ENCODE measurements at regions not wholly inside any gene's neighbourhood (a gene's known extent, or its start where the extent isn't known, plus 50 kb on each side); places are given as distances from the start of the nearest gene placed in this dataset.

DNA sequence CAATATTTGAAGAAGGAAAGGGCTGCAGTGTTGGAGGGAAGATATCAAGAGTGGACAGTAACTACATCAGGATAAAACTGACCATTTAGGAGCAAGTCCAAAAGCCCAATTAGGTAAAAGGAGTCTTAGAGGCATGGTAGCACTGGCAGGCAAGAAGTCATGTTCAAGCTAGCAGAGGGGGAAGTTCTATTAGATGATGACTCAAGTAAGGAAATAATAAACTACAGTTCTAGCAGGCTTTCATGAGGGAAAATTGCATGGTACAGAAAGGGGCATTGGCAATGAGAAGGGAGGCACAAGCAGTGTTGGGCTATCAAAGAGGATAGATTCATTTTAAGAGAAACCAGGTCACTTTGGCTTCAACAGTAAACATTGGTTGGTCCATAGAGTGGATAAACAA lies 156.1 kb upstream of the PTPRK start:
- TF ChIP-seq, protein P1, sequence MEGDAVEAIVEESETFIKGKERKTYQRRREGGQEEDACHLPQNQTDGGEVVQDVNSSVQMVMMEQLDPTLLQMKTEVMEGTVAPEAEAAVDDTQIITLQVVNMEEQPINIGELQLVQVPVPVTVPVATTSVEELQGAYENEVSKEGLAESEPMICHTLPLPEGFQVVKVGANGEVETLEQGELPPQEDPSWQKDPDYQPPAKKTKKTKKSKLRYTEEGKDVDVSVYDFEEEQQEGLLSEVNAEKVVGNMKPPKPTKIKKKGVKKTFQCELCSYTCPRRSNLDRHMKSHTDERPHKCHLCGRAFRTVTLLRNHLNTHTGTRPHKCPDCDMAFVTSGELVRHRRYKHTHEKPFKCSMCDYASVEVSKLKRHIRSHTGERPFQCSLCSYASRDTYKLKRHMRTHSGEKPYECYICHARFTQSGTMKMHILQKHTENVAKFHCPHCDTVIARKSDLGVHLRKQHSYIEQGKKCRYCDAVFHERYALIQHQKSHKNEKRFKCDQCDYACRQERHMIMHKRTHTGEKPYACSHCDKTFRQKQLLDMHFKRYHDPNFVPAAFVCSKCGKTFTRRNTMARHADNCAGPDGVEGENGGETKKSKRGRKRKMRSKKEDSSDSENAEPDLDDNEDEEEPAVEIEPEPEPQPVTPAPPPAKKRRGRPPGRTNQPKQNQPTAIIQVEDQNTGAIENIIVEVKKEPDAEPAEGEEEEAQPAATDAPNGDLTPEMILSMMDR (IDR thresholded peaks at IDR 0.05 in 2 of 3, conservative IDR thresholded peaks at IDR 0.05 in 1 of 3; ENCODE audit: control insufficient read depth in 2 of 3, extremely low read depth in 1 of 3, insufficient read depth in 1 of 3, low read depth in 3 of 3, low read length in 3 of 3): no peak
- TF ChIP-seq BHLHE40 (IDR thresholded peaks at IDR 0.05; ENCODE audit: borderline replicate concordance in 1 of 2, low read depth in 2 of 2, low read length in 1 of 2) (no peak), POLR2AphosphoS5 (IDR thresholded peaks at IDR 0.05; ENCODE audit: low read length) (no peak), MXI1 (IDR thresholded peaks at IDR 0.05; ENCODE audit: low read depth, low read length) (no peak), EP300 (IDR thresholded peaks at IDR 0.05; ENCODE audit: borderline replicate concordance in 1 of 2, control insufficient read depth in 1 of 2, low read depth in 2 of 2, low read length in 2 of 2) (no peak), BCL11A (IDR thresholded peaks at IDR 0.05; ENCODE audit: low read depth, low read length) (no peak), PAX8 (IDR thresholded peaks at IDR 0.05) (no peak), BACH1 (IDR thresholded peaks at IDR 0.05; ENCODE audit: borderline replicate concordance) (no peak)
- TF ChIP-seq, protein P2, sequence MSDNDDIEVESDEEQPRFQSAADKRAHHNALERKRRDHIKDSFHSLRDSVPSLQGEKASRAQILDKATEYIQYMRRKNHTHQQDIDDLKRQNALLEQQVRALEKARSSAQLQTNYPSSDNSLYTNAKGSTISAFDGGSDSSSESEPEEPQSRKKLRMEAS (IDR thresholded peaks at IDR 0.05; ENCODE audit: low read depth, low read length): no peak
- TF ChIP-seq, protein P3, sequence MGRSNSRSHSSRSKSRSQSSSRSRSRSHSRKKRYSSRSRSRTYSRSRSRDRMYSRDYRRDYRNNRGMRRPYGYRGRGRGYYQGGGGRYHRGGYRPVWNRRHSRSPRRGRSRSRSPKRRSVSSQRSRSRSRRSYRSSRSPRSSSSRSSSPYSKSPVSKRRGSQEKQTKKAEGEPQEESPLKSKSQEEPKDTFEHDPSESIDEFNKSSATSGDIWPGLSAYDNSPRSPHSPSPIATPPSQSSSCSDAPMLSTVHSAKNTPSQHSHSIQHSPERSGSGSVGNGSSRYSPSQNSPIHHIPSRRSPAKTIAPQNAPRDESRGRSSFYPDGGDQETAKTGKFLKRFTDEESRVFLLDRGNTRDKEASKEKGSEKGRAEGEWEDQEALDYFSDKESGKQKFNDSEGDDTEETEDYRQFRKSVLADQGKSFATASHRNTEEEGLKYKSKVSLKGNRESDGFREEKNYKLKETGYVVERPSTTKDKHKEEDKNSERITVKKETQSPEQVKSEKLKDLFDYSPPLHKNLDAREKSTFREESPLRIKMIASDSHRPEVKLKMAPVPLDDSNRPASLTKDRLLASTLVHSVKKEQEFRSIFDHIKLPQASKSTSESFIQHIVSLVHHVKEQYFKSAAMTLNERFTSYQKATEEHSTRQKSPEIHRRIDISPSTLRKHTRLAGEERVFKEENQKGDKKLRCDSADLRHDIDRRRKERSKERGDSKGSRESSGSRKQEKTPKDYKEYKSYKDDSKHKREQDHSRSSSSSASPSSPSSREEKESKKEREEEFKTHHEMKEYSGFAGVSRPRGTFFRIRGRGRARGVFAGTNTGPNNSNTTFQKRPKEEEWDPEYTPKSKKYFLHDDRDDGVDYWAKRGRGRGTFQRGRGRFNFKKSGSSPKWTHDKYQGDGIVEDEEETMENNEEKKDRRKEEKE (IDR thresholded peaks at IDR 0.05): no peak

Data from GM12878 (cell line).